DMS153 treated with DMSO at 0.1 percent for 48 hours (cell line): ENCODE measurements at regions not wholly inside any gene's neighbourhood (a gene's known extent, or its start where the extent isn't known, plus 50 kb on each side); places are given as distances from the start of the nearest gene placed in this dataset.
"Not testable (repeated sequence)": the region's sequence is repeated elsewhere in the genome, so short reads cannot be mapped to it uniquely, and the experiment has no call there.

Source experiments
- DNase-seq: peaks from one replicate; lab custom pipeline; 2025; ENCODE audit not compliant: unreplicated experiment; lab: John Stamatoyannopoulos, UW

DNA sequence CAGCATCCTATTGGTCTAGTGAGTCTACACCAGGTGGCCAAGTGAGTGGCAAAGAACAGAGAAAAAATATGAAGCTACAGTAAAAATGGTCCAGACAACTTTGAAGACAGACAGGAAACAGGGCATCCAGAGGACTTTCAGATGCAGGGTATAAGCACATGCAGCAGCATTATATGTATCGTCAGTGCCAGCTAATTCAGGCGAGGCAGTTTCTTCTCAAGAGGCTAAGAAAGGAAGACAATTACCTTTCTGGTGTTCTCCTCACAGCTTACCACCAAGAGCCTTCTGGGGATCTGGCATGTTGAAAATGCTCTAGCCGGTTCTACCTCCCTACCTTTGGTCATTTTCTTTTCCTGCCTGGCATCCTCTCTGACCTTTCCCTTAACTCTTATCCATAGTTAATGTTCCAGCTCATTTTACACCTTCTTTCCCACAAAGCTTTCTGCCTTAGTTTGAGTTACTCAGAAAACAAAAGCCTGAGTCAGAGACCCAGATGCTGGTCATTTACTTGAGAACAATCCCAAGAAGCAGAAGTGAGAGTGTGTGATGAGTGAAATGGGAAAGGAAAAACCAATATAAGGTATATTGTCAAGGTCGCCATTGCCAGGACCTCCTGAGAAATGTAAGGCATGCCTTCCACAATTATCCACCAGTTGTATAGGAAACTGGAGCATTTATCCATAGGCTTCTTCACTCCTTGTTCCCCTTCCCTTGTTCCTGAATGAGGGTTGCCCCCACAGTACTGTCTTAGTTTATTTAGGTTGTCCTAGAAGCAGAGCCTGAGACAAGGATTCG, 444.1 kb downstream of the PLPP3 start:
- DNase-seq = no peak

GRCh38 chr1:56133522-56134472, 445.6 kb downstream of the PLPP3 start:
- DNase-seq = no peak

DNA sequence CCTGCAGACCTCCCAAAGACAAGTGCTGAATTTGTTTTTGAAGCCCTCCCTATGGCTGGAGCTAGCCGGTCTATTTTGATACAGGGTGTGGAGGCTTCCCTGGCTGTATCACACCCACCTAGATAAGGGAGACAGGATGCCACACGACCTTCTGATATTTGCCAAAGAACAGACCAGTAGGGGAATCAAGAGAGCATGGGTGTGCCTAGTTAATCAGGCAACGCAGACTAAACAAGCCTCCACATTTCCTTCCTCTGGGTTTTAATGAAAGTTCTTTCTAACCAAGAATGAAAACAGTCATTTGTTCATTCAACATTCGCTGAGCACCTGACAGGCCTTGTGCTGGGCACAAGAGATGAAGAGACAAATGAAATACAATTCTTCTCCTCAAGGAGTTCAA, 446.8 kb downstream of the PLPP3 start:
- no peak for DNase-seq

DNA sequence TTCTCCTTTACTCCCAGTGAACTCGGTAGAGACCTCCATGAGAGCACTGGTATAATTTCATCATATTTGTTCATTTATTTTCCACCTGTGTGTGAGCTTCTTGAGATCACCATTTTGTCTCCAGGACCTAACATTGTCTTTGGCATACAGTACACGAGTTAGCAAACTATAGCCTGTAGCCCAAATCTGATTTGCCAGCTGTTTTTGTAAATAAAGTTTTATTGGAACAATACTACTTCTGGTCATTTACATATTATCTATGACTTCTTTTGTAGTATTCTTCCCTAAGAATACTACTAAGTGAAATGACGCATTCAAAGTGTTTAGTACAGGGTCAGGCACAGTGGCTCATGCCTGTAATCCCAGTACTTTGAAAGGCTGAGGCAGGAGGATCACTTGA, 449.5 kb downstream of the PLPP3 start:
- no peak for DNase-seq

DNA sequence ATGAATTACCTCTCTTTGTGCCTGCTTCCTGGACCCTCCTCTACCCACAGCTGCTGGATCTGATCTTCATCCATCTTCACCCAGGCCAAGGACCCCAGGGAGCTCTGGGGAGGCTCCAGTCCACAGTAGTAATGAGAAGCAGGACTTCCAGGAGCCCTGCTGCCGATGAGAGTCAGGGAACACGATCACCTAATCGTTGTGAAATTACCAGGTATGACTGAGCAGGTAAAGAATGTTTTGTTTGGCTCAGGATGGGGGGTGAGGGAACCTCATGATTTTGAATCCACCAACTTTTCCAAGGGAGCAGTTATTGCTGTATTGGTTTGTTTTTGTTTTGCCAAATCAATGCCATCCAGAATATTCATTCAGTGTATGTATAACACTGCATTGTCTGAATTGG, 454.0 kb downstream of the PLPP3 start:
- no peak for DNase-seq

DNA sequence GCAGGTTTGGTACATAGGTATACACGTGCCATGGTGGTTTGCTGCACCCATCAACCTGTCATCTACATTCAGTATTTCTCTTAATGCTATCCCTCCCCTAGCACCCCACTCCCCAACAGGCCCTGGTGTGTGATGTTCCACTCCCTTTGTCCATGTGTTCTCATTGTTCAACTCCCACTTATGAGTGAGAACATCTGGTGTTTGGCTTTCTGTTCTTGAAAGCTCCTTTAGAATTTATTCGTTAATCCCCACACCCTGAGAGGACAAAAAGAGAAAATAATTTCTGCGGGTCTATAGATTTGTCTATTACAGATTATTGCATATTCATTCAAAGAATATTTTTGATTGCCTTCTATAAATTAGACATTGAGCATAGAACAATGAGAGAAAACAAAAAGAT, 455.5 kb downstream of the PLPP3 start:
- DNase-seq = no peak

- no peak for DNase-seq
Measured at GRCh38 chr1:56123421-56123820, 455.9 kb downstream of the PLPP3 start.

- DNase-seq = no peak
Measured at GRCh38 chr1:56120021-56120420, 459.3 kb downstream of the PLPP3 start.

DNA sequence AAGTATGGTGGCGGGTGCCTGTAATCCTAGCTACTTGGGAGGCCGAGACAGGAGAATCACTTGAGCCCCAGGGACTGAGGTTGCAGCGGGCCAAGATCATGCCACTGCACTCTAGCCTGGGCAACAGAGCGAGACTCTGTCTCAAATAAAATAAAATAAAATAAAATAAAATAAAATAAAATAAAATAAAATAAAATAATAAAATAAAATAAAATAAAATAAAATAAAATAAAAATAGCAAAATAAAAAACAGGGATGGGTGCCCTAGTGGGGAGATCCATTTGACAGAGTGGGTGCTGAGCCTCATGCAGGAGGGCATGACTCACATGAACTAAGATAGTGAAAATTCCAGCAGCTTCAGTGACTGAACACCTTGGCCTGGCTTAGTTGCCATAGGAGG, 460.7 kb downstream of the PLPP3 start:
- DNase-seq = not testable (repeated sequence)

DNA sequence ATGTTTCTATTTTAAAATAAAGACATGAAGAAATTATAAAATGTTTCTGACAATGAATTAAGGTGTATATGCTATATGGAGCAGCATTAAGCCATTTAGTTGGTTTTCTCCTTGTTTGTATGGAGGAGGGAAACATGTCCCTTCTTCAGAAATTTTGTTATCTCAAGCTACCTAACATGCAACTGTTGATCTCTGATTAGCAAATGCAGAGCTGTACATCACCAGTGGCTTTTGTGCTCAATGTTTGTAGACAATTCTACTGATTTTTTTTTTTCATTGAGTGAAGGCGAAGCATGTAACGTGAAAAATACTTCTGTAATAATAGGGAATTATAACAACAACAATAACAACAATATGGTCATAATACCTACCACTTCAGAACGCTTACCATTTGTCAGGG, 463.7 kb downstream of the PLPP3 start:
- no peak for DNase-seq

DNA sequence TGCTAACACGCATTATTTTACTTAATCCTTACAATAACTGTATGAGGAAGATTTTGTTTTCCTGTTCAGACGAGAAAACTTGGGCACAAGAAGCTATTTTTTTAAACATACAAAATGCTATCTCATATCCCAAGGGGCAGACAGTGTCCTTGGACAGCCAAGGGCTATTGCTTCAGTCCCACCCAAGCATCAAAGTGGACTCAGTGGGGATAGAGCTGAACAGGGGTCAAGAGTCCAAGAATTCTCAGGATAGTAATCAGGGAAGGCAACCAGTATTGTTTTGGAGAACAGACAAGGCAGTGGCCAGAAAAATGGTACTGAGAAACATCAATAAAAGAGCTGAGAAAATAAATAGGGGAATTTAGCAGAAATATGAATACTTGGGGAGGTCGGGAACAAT, 465.7 kb downstream of the PLPP3 start:
- DNase-seq = no peak

DNA sequence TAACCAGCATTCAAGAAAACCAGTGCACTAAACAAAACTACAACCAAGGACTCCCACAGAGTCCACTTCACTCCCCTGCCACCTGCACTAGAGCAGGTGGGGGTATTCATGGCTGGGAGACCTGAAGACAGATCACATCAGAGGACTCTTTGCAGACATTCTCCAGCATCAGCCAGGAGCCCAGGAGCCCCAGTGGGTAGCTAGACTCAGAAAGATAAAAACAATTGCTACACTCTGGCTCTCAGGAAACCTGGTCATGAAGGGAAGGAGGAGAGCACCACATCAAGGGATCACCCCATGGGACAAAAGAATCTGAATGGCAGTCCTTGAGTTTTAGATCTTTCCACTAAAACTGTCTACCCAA, 472.1 kb downstream of the PLPP3 start:
- DNase-seq = no peak

GRCh38 chr1:56106531-56107274, 472.7 kb downstream of the PLPP3 start:
- no peak for DNase-seq

DNA sequence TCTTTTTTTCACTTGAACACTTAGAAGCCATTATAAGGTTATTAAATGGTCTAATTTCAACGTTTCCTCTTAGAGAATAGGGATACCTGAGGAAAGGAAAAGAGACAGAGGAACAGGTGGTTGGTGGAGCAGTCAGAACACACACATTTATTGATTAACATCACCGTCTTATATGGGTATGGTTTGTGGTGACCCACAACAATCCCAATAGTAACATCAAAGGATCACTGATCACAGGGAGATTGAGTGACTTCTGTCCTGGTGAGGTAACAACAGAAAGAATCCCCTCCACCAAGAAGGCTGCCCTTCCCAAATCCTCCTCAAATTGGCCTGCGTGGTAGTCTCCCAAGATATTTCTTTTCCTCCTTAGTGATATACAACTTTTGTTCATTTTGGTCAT, 474.0 kb downstream of the PLPP3 start:
- no peak for DNase-seq

DNA sequence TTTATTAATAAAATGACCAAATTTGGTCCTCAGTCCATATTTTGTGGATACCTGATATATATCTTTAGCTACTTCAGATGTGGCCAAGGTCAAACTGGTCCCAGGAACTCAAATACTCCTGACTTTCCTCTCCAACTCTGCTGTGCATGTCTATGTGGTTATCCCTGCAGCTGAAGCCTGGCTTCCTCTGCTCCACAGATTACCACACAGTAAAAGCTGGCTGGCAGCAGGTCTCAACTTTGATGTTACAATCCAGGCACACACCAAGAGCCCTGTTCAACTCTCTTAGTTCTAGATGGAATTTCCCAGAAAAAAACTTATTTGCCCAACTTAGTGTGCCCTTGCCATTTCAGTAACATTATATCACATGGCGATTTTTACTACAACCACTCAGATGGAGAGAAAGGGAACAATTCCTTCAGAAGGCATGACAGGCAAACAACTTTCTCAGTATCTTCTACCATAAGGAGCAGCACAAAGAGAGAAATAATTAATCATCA, 479.5 kb downstream of the PLPP3 start:
- DNase-seq = no peak

DNA sequence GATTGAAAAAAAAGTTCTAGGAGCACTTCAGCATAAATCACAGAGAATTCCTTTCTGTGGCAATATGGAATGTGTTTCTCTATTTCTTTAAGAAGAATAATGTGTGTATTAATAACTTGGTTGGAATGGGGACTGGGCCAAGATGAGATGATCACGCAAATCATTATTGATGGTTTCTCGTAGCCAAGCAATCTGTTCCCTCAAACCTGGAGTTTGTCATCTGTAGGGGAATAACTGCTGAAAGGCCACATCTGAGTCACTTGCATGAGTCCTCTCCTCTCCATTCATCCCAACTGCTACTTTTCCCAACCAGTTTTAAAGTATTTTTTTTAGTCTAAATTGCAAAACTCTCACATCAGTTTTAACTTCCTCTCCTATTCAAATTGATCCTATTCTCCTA, 480.4 kb downstream of the PLPP3 start:
- no peak for DNase-seq

DNA sequence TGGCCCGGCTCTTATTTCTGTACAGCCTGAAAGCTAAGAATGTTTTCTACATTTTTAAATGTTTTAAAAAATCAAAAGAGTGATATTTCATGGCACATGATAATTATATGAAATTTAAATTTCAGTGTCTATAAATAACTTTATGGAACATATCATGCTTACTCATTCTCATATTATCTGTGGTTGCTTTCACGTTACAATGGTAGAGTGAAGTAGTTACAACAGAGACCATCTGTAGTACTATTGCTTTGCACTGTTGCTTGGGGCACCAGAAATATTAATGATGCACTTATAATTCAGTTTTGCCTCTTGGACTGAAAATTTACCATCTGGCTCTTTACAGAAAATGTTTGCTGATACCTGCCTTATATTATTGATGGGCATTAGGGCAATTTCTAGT, 481.6 kb downstream of the PLPP3 start:
- no peak for DNase-seq

DNA sequence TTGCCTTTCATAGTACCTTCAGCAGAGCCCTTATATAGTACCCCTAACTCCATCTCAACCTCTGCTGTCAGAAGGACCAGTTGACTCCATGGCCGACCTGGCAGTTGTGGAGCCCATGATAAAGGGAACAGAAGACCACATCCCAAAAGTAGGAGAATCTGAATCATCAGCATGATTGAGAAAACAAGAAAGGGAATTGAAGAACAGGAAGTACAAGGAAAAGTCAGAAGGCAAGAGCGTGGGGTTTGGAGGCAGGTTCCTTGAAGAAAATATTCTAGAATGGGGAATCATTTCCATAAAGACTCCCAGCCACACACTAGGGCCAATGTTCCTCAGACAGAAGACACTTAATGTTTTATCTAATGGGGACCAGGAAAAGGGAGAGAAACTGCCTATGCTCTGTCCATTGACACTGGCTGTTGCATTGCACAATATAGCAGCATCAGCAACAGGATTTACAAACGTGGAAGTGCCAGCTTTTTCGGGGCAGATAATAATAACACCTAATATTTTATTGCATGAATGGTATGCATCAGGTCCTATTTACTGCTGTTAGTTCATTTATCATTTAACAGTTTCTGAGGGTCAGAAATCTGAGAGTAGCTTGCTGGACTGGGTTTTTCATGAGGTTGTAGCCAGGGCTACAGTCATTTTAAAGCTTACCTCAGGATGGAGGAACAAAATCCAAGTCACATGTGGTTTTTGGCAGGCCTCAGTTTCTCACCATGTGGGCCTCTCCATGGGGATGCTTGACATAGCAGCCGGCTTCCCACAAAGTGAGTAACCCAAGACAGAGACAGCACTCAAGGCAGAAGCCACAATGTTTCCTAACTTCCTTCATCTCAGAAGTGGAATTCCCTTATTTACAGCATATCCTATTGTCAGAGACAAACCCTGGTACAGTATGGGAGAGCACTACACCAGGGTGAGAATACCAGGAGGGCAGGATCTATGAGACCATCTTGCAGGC, 483.4 kb downstream of the PLPP3 start:
- DNase-seq = no peak

GRCh38 chr1:56094168-56094567, 485.2 kb downstream of the PLPP3 start:
- DNase-seq = no peak
